GM12891 (cell line): ENCODE measurements at regions not wholly inside any gene's neighbourhood (a gene's known extent, or its start where the extent isn't known, plus 50 kb on each side); places are given as distances from the start of the nearest gene placed in this dataset.

Experiments used
- POLR2A ChIP-seq: IDR thresholded peaks from 2 replicates; pipeline ENCODE4 v1.6.1; 2011; ENCODE audit warnings: low read depth, low read length, control low read depth
- POLR2AphosphoS5 ChIP-seq: IDR thresholded peaks from 2 replicates; pipeline ENCODE4 v1.6.1; 2011; ENCODE audit warnings: low read depth, low read length, control low read depth
- TAF1 ChIP-seq: IDR thresholded peaks from 2 replicates; pipeline ENCODE4 v1.6.1; 2011; ENCODE audit warnings: low read depth, low read length, control low read depth

DNA sequence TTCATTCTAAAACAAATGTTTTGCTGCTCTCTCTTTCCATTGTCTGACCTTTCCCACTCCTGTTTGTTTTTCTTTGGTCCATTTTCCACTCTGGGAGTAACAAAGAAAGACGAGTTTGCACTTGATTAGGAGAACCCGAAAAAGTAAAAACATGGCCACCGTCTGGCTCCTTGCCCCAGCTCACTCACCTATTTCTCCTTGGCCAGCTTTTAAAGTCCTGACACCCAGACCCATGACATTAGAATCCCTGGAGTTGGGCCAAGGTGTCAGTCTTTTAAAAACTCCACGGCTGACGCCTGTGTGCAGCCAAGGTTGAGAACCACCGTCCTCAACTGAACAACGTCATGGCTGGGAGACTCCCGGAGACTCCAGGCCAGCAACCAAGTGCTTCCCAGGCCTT, 63.6 kb upstream of the FLT1 start:
- TF ChIP-seq POLR2AphosphoS5 (no peak), POLR2A (no peak), TAF1 (no peak)
